Astrocyte (in vitro differentiated cells and primary cell): ENCODE measurements at regions not wholly inside any gene's neighbourhood (a gene's known extent, or its start where the extent isn't known, plus 50 kb on each side); places are given as distances from the start of the nearest gene placed in this dataset.

Experiments used
- CTCF ChIP-seq: IDR thresholded peaks from 2 replicates; pipeline ENCODE4 v1.5.1; 2011; ENCODE audit warnings: low read depth, mild to moderate bottlenecking, inconsistent platforms, low read length, moderate library complexity; ENCODE audit not compliant: insufficient read depth
- EZH2 ChIP-seq: IDR thresholded peaks from 2 replicates; pipeline ENCODE4 v1.6.1; 2012; ENCODE audit warnings: mild to moderate bottlenecking, low read length, inconsistent platforms; ENCODE audit not compliant: insufficient read depth

GRCh38 chr5:92050970-92051369, 667.9 kb upstream of the ARRDC3 start:
- TF ChIP-seq CTCF (no peak), EZH2 (no peak)
